T1000 (cell line): ENCODE measurements at regions not wholly inside any gene's neighbourhood (a gene's known extent, or its start where the extent isn't known, plus 50 kb on each side); places are given as distances from the start of the nearest gene placed in this dataset.
A peak's percentile ranks its signal among the peaks of the same experiment; 100 is the strongest.

Experiments
- DNase-seq: peaks from one replicate; lab custom pipeline; 2025; ENCODE audit warnings: mixed read lengths; lab: John Stamatoyannopoulos, UW

- DNase-seq: no peak
Measured at GRCh38 chr15:95647531-95648277, 682.8 kb upstream of the NR2F2 start.

- DNase-seq: no peak
Measured at GRCh38 chr15:95653361-95653805, 677.1 kb upstream of the NR2F2 start.

GRCh38 chr15:95655089-95655607, 675.4 kb upstream of the NR2F2 start:
- no peak for DNase-seq

- DNase-seq: no peak
Measured at GRCh38 chr15:95656595-95656994, 673.9 kb upstream of the NR2F2 start.

- DNase-seq: no peak
Measured at GRCh38 chr15:95658799-95659198, 671.7 kb upstream of the NR2F2 start.

DNA sequence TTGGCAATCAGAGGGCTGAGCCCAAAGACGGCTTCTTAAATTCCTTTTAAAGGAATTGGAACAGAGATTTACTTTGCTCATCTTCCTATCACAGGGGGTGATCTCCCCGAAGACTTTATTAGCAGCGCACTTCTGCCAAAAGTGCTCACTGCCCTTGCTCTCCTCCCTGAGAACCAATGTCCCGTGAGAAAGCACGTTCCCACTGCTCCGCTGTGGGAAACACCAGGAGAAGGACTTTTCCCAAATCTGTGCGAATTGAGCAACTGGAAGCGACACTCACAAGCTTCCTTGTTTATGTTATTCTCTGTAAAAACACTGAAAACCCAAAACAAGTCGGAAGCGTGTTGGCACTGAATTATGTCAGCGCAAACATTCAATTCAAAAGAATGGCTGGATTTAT, 670.8 kb upstream of the NR2F2 start:
- DNase-seq: no peak

GRCh38 chr15:95662638-95663037, 667.9 kb upstream of the NR2F2 start:
- DNase-seq: no peak

- DNase-seq: no peak
Measured at GRCh38 chr15:95663156-95664100, 667.1 kb upstream of the NR2F2 start.

GRCh38 chr15:95664450-95664849, 666.0 kb upstream of the NR2F2 start:
- DNase-seq: no peak

DNA sequence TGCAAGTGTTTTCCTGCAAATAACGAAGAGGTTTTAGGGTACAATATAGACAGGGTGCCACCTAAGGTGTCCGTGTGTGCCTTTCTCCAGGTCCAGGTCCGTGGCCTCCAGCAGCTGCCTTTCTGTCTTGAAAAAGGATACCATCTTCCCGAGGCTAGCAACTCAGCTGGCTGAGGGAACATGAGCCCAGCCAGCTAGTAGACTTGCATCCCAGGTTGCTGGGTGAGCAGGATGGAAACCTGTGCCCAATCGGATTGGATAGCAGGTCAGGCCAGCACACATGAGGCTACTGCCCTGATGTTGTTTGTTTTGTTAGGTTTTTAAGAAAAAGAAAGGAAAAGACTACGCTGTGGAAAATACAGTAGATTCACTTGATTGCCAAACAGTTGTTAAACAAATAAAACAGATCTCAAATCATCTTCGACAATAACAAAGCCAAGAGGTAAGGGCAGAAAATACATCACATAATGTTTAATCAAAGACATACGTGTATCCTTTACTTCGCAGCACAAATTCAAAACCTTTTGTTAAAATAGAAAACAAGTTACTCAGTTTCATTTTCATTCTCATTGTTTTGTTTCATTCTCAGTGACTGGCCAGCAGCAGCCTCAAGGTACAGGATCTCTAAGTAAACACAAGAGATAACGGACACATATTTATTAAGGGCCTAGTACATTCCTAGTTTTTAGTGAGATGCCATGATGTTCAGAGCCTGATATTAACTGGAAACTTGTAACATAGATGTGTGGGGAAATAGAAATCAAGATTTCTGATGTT, 661.2 kb upstream of the NR2F2 start:
- no peak for DNase-seq

DNA sequence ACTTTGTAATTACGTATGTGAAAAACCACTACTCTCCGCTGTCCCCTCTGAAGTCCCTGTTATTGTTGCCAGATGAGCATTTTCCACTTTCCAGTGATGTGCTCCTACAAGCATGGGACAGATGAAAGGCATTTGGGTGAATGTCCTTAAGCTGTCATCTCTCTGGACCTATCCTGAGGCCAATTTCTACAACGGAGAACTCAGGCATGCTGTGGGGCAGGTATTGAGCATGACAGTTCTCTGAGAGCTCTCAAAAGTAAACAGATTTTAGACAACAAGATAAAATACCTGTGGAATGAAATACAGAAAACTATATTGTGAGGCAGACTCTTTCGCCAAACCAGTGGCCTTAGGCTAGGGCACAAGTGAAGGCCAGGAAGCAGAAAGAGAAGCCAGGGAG, 656.5 kb upstream of the NR2F2 start:
- DNase-seq: no peak

- DNase-seq: no peak
Measured at GRCh38 chr15:95676500-95676899, 654.0 kb upstream of the NR2F2 start.

DNA sequence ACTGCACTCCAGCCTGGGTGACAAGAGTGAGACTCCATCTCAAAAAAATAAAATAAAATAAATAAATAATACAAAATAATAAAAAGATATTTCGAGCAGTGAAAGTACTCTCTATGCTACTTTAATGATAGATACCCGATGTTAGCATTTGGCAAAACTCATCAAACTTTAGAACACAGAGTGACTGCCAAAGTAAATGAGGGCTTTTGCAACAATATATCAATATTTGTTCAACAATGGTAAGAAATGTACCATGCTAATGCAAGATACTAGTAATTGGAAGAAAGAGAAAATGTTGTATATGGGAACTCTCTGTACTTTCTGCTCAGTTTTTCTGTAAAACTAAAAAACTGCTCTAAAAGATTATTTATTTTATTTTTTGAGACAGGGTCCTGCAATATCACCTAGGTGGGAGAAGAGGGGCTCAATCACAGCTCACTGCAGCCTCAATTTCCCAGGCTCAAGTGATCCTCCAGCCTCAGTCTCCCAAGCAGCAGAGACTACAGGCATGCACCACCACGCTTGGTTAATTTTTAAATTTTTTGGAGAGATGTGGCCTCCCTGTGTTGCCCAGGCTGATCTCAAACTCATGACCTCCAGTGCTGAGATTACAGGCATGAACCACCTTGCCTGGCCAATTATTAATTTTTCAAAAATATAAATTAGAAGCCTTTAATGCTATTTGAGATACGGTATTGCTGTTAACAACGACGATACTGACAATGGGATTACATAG, 650.5 kb upstream of the NR2F2 start:
- DNase-seq: no peak

GRCh38 chr15:95680728-95681127, 649.8 kb upstream of the NR2F2 start:
- DNase-seq: no peak

DNA sequence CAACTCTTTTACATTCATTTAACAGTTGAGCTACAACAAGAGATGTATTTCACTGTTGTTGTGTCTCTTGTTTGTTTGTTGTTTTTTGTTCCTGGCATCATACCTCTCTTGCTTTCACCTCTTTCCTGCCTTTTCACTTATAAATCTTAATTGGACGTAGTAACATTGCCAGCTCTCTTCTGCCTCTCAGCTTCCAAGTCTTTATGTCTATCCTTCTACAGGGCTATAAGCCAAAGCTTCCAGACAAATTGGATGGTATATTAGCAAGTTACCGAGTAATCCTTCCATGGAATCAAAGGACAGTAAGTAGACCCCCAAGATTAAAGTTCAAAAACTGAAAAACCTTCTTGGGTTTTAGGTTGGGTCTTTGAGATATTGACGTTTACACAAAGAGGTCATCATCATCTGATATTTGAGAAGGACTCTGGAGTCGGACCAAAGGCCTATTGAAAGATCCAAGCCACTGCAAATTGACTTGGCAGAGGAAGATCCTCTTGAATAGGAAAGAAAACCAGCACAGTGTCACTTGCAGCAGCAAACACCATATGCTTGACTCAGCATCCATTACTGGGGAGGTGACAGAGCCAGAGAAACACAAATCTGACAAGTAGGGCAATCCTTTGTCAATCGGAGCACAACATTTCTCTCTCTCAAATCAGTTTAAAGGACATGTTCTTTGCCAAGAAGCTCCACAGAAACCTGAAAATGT, 648.5 kb upstream of the NR2F2 start:
- no peak for DNase-seq

DNA sequence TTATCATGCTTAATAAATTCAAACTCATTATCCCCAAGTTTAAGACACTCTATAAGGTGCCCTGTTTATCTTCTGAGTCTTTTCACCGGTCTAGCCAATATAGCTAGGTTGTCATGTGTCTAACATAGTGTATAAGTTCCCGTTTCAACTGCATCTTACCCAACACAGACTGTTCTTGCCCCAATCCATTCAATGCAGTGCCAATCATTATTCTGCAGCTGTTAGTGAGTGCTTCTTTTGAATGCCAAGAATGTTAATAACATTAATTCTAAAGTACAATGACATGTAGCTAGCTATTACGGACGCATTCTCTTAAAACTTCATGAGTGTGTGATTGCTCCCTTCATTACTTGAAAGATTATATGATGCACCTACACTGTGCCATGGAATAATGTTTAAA, 646.4 kb upstream of the NR2F2 start:
- no peak for DNase-seq

DNA sequence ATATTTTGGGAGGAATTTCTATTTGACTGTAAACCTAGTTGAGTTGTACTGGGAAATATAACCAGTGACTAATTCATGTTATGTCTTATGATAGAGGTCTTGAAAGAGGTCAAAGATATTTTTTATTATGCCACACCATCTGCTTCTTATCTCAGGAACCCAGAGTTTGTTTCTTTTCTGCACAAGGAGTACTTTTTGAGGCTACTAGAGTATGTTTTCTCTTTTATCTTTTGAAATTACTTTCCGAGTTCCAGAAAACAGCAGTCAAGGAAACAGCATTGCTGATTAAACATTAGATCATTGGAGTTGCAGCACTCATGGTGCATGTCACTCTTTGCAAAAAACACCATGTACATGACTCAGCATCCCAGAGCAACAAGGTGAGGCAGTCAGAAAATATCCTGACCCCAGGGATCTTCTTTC, 645.8 kb upstream of the NR2F2 start:
- DNase-seq: peak; percentile 5

- no peak for DNase-seq
Measured at GRCh38 chr15:95687061-95687460, 643.4 kb upstream of the NR2F2 start.

DNA sequence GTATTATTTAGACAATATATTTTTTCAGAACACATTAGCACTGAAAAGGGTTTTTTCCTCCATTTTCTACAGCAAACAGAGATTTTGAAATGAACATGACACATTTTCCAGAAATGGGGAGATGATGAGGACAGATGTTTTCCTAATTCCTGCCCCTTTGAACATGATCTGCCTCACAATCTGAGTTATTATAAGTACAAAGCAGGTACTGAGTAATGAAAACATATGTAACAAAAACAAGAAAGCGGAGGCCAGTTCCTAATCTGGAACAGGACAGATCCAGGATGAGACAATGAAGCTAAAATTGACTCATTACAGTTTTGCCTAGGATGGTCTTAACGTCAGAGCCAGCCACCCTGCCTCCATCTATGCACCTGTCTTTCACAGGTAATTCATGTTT, 642.8 kb upstream of the NR2F2 start:
- DNase-seq: no peak

- DNase-seq: no peak
Measured at GRCh38 chr15:95690631-95691340, 639.7 kb upstream of the NR2F2 start.
